Adipocyte (in vitro differentiated cells): ENCODE measurements at regions not wholly inside any gene's neighbourhood (a gene's known extent, or its start where the extent isn't known, plus 50 kb on each side); places are given as distances from the start of the nearest gene placed in this dataset.

Experiments
- DNase-seq: peaks from one replicate; pipeline ENCODE4 v3.0.0-alpha.2; 2015; ENCODE audit warnings: low read depth
- H3K27me3 ChIP-seq: replicated peaks from 2 replicates; pipeline ENCODE4 v1.7.0; 2013; ENCODE audit warnings: mild to moderate bottlenecking, low read length, moderate library complexity; ENCODE audit not compliant: control insufficient read depth, insufficient read depth
- H3K36me3 ChIP-seq: 2 replicates; pipeline ENCODE4 v1.7.0; 2013; ENCODE audit warnings: low read length, mild to moderate bottlenecking, moderate library complexity; ENCODE audit not compliant: control insufficient read depth, insufficient read depth, severe bottlenecking
- H3K4me1 ChIP-seq: 2 replicates; pipeline ENCODE4 v1.7.0; 2013; ENCODE audit warnings: mild to moderate bottlenecking, low read length, moderate library complexity; ENCODE audit not compliant: control insufficient read depth, insufficient read depth
- H3K4me3 ChIP-seq: 2 replicates; pipeline ENCODE4 v1.7.0; 2013; ENCODE audit warnings: mild to moderate bottlenecking, low read length, moderate library complexity
- H3K9ac ChIP-seq: 2 replicates; pipeline ENCODE4 v1.7.0; 2013; ENCODE audit warnings: mild to moderate bottlenecking, low read length, moderate library complexity
- H3K9me3 ChIP-seq: 2 replicates; pipeline ENCODE4 v1.7.0; 2013; ENCODE audit warnings: mild to moderate bottlenecking, low read length, moderate library complexity; ENCODE audit not compliant: control insufficient read depth

DNA sequence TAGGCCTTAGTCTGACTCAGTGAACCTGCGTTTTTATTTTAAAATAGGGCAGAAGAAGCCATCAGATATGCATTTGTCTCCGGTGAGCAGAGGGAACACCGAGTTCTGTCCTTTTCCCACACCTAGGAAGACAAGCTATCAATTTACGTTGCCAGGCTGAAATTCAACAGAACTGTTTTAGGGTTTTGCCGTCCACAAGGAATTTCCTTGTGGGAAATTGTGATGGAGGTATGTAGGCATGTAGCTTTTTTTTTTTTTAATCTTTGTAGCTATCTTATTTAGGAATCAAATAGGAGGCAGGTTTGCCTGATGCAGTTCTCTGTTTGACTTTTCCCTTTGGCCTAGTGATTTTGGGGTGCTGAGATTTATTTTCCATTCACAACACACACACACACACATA, 62.0 kb upstream of the ASAP2 start:
- H3K27me3 ChIP-seq: no peaks in the 10 kb centered on the region
- H3K4me3 ChIP-seq: peak overlapping the region; percentile 29
- DNase-seq: no peak

GRCh38 chr2:9144046-9144445, 62.6 kb upstream of the ASAP2 start:
- no peak overlapping the region for H3K9ac ChIP-seq
- no peak overlapping the region for H3K4me3 ChIP-seq
- DNase-seq: no peak
- no peaks in the 10 kb centered on the region for H3K9me3 ChIP-seq
- H3K27me3 ChIP-seq: no peaks in the 10 kb centered on the region
- no peaks in the 10 kb centered on the region for H3K36me3 ChIP-seq
- peaks cover 38% of the 10 kb centered on the region for H3K4me1 ChIP-seq

More for the DNA sequence above, 62.0 kb upstream of the ASAP2 start:
- Histone ChIP-seq H3K4me1 (peaks cover 38% of the 10 kb centered on the region), H3K9ac (peak overlapping the region; percentile 62), H3K36me3 (no peaks in the 10 kb centered on the region), H3K9me3 (no peaks in the 10 kb centered on the region)

DNA sequence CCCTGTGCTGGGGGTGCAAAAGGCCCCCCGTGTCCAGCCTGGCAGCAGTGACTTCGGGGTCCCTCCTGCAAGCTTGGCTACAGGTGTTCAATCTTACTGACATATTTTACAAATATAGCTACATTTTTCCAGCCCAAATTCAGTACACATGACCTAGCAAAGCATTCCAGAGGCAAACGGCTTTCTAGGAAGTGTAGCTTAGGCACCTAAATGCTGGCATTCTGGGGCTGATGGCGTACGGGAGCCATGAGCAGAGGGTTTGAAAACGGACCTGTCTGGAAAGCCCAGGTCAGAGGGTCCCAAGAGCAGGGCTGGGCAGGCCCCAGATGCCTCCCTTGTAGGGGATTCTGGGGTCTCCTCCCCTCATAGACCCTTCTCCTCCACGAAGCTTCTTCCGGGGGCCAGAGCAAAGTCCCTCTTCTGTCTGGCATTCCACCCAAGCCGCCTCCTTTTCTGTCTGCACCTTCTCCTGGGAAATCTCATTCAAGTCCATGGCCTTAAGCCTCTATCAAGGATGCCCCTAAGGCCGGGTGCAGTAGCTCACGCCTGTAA, 63.3 kb upstream of the ASAP2 start:
- Histone ChIP-seq H3K36me3 (no peaks in the 10 kb centered on the region), H3K9ac (peak overlapping the region; percentile 79), H3K4me1 (peaks cover 34% of the 10 kb centered on the region), H3K4me3 (peak overlapping the region; percentile 68), H3K27me3 (peaks cover 2% of the 10 kb centered on the region), H3K9me3 (no peaks in the 10 kb centered on the region)
- no peak for DNase-seq

GRCh38 chr2:9142551-9143263, 63.9 kb upstream of the ASAP2 start:
- Histone ChIP-seq H3K27me3 (peaks cover 7% of the 10 kb centered on the region), H3K4me1 (peaks cover 34% of the 10 kb centered on the region), H3K4me3 (peak overlapping the region; percentile 68), H3K9me3 (no peaks in the 10 kb centered on the region), H3K9ac (peak overlapping the region; percentile 79), H3K36me3 (no peaks in the 10 kb centered on the region)
- DNase-seq: peak; percentile 95

GRCh38 chr2:9141706-9142460, 64.7 kb upstream of the ASAP2 start:
- Histone ChIP-seq H3K36me3 (no peaks in the 10 kb centered on the region), H3K4me1 (peaks cover 34% of the 10 kb centered on the region), H3K9me3 (no peaks in the 10 kb centered on the region), H3K27me3 (peaks cover 8% of the 10 kb centered on the region), H3K9ac (peak overlapping the region; percentile 79), H3K4me3 (no peak overlapping the region)
- DNase-seq: no peak

DNA sequence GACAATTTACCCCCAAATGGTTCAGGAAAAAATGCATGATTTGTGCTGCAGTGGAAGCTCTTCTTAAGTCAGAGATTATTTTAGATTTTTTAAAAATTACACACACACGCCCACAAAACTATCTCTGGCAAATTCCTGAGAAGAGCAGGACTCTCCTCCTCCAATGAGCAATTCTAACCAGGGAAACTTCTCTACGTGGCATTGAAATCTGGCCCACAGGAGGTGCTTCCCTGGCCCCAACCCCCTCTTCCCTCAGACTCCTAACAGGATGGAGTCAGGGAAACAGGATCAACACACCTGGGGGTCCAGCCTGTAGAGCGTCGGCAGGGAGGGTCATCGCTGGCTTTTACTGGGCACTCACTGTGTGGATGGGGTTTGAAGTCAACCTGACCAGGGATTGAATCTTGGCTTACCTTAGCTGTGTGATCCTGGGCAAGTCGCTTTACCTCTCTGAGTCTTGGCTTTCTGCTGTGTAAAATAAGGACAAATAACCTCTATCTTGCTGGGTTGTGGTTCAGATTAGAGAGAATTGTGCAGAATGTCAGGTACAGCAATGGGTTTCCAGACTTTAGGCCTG, 65.4 kb upstream of the ASAP2 start:
- DNase-seq: no peak
- Histone ChIP-seq H3K4me1 (peaks cover 30% of the 10 kb centered on the region), H3K9me3 (no peaks in the 10 kb centered on the region), H3K36me3 (no peaks in the 10 kb centered on the region), H3K9ac (no peak overlapping the region), H3K4me3 (no peak overlapping the region), H3K27me3 (peaks cover 8% of the 10 kb centered on the region)

DNA sequence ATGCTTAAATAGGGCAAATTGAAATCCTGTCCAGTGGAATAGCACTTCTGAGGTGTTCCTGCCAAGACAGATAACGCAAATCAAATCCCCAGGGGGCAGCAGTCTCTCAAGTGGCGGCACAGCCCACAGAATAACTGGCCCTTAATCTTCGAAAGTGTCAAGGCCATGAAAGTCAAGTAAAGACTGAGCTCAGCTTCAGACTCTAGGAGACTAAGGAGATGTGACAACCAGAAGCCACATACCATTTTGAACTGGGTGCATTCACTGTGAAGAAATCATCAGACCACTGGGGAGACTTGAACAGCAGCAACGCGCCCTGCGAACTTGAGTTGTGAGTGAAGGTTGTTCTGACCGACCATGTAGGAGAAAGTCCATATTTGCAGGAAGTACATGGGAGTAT, 66.0 kb upstream of the ASAP2 start:
- H3K27me3 ChIP-seq: peaks cover 8% of the 10 kb centered on the region
- no peak overlapping the region for H3K9ac ChIP-seq

GRCh38 chr2:9139491-9140443, 66.8 kb upstream of the ASAP2 start:
- H3K4me1 ChIP-seq: peaks cover 20% of the 10 kb centered on the region
- H3K36me3 ChIP-seq: no peaks in the 10 kb centered on the region
- peaks cover 8% of the 10 kb centered on the region for H3K27me3 ChIP-seq
- H3K4me3 ChIP-seq: no peak overlapping the region
- no peaks in the 10 kb centered on the region for H3K9me3 ChIP-seq
- DNase-seq: peak; percentile 88
- H3K9ac ChIP-seq: no peak overlapping the region

More for the DNA sequence above, 66.0 kb upstream of the ASAP2 start:
- H3K9me3 ChIP-seq: no peaks in the 10 kb centered on the region
- peaks cover 29% of the 10 kb centered on the region for H3K4me1 ChIP-seq
- DNase-seq: no peak
- H3K4me3 ChIP-seq: no peak overlapping the region
- H3K36me3 ChIP-seq: no peaks in the 10 kb centered on the region

- no peaks in the 10 kb centered on the region for H3K36me3 ChIP-seq
- H3K9me3 ChIP-seq: peaks cover 5% of the 10 kb centered on the region
- no peak for DNase-seq
- peaks cover 8% of the 10 kb centered on the region for H3K27me3 ChIP-seq
- H3K9ac ChIP-seq: no peak overlapping the region
- H3K4me1 ChIP-seq: peaks cover 3% of the 10 kb centered on the region
- H3K4me3 ChIP-seq: no peak overlapping the region
Observed at GRCh38 chr2:9137379-9138150, 69.0 kb upstream of the ASAP2 start.
